Effector memory CD8-positive, alpha-beta T cell (primary cell): ENCODE measurements at regions not wholly inside any gene's neighbourhood (a gene's known extent, or its start where the extent isn't known, plus 50 kb on each side); places are given as distances from the start of the nearest gene placed in this dataset.

Source experiments
- ATAC-seq: fragments of 150-1000 bp; cut with Tn5 transposase; replicated peaks from 2 replicates; pipeline ENCODE4 v1.10.0; 2021; ENCODE audit warnings: mild to moderate bottlenecking, moderate library complexity
- DNase-seq, 3 experiments: peaks; one replicate each; pipeline ENCODE4 v3.0.0; 2021
- H3K27ac Mint-ChIP-seq, 2 donors: one replicate each; pipeline ENCODE4 v1.8.0; 2022; ENCODE audit warnings: mild to moderate bottlenecking in 2 of 2, mixed read lengths in 2 of 2, moderate library complexity in 2 of 2
- H3K27me3 Mint-ChIP-seq, 2 donors: one replicate each; pipeline ENCODE4 v1.8.0; 2022; ENCODE audit warnings: mixed read lengths in 2 of 2
- H3K36me3 Mint-ChIP-seq: one replicate; pipeline ENCODE4 v1.8.0; 2022; ENCODE audit warnings: mild to moderate bottlenecking, moderate library complexity, mixed read lengths; ENCODE audit not compliant: insufficient read depth
- H3K4me1 Mint-ChIP-seq, 2 donors: one replicate each; pipeline ENCODE4 v1.8.0; 2022; ENCODE audit warnings: low read depth in 2 of 2, mixed read lengths in 2 of 2
- H3K4me3 Mint-ChIP-seq, 2 donors: one replicate each; pipeline ENCODE4 v1.8.0; 2022; ENCODE audit warnings: mild to moderate bottlenecking in 2 of 2, mixed read lengths in 2 of 2, moderate library complexity in 2 of 2
- H3K9me3 Mint-ChIP-seq, 2 donors: one replicate each; pipeline ENCODE4 v1.8.0; 2022; ENCODE audit warnings: mixed read lengths in 2 of 2

DNA sequence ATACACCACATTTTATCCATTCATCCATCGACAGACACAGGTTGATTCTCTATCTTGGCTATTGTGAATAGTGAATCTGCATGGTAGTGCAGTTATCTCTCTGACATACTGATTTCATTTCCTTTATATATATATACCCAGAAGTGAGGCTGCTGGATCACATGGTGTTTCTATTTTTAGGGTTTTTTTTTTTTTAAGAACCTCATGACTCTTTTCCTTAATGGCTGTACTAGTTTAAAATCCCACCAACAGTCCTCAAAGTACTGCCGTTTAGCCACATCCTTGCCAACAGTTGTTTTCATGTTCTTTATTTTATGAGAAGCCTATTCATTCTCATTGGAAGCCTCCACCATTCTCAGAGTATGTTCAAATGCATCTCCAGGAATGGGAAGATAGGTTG, 258.7 kb upstream of the SNX7 start:
- peak; percentile 53 for ATAC-seq
- H3K27ac Mint-ChIP-seq: peak overlapping the region; percentile 84 to 86

DNA sequence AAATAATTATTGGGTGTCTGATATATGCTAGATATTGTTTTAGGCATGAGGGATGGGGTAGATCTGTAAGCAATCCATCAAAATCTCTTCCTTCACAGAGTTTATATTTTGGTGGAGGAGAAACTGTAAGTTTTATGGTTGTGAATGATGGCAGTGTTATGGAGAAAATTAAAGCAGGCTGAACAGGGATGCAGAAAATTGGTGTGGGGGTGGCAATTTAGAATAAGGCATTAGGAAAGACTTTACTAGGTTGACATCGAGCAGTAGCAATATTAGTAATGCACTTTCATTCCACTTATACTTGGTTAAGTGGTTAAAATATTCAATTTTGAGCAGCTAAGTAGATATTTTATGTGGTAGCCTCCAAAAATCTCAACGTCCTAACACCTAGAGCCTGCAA, 261.1 kb upstream of the SNX7 start:
- ATAC-seq: no peak

More for the DNA sequence above, 258.7 kb upstream of the SNX7 start:
- Mint-ChIP-seq H3K9me3 (no peaks in the 10 kb centered on the region), H3K27me3 (no peaks in the 10 kb centered on the region), H3K36me3 (no peaks in the 10 kb centered on the region), H3K4me1 (peaks cover 37 to 56% of the 10 kb centered on the region in 2 donors), H3K4me3 (peak overlapping the region in 1 of 2 donors; percentile 17)
- no peak for DNase-seq

GRCh38 chr1:98399218-98399617, 262.3 kb upstream of the SNX7 start:
- Mint-ChIP-seq H3K4me1 (peaks cover 26 to 37% of the 10 kb centered on the region in 2 donors), H3K4me3 (no peak overlapping the region), H3K27me3 (no peaks in the 10 kb centered on the region), H3K9me3 (no peaks in the 10 kb centered on the region), H3K36me3 (no peaks in the 10 kb centered on the region), H3K27ac (no peak overlapping the region)
- DNase-seq (no peak), ATAC-seq (no peak)

More for the DNA sequence above, 261.1 kb upstream of the SNX7 start:
- H3K9me3 Mint-ChIP-seq: no peaks in the 10 kb centered on the region
- peaks cover 29 to 46% of the 10 kb centered on the region in 2 donors for H3K4me1 Mint-ChIP-seq
- H3K36me3 Mint-ChIP-seq: no peaks in the 10 kb centered on the region
- H3K27me3 Mint-ChIP-seq: no peaks in the 10 kb centered on the region
- H3K27ac Mint-ChIP-seq: no peak overlapping the region
- no peak overlapping the region for H3K4me3 Mint-ChIP-seq
- DNase-seq: no peak

GRCh38 chr1:98398649-98399048, 262.9 kb upstream of the SNX7 start:
- peak overlapping the region; percentile 16 to 36 for H3K4me3 Mint-ChIP-seq
- DNase-seq: no peak
- peaks cover 20 to 31% of the 10 kb centered on the region in 2 donors for H3K4me1 Mint-ChIP-seq
- no peak for ATAC-seq
- H3K36me3 Mint-ChIP-seq: no peaks in the 10 kb centered on the region
- peak overlapping the region; percentile 17 to 60 for H3K27ac Mint-ChIP-seq
- H3K9me3 Mint-ChIP-seq: no peaks in the 10 kb centered on the region
- no peaks in the 10 kb centered on the region for H3K27me3 Mint-ChIP-seq

- H3K4me1 Mint-ChIP-seq: peaks cover 16 to 25% of the 10 kb centered on the region in 2 donors
- ATAC-seq: no peak
- no peaks in the 10 kb centered on the region for H3K27me3 Mint-ChIP-seq
- H3K27ac Mint-ChIP-seq: peak overlapping the region in 1 of 2 donors; percentile 60
- H3K36me3 Mint-ChIP-seq: no peaks in the 10 kb centered on the region
- DNase-seq: no peak
- H3K4me3 Mint-ChIP-seq: peak overlapping the region; percentile 16 to 36
- H3K9me3 Mint-ChIP-seq: no peaks in the 10 kb centered on the region
Measured at GRCh38 chr1:98398092-98398491, 263.4 kb upstream of the SNX7 start.

GRCh38 chr1:98393719-98394118, 267.8 kb upstream of the SNX7 start:
- Mint-ChIP-seq H3K9me3 (peaks cover 0 to 3% of the 10 kb centered on the region in 2 donors), H3K36me3 (peaks cover 7% of the 10 kb centered on the region), H3K27me3 (no peaks in the 10 kb centered on the region), H3K4me3 (no peak overlapping the region), H3K4me1 (peaks cover 11 to 24% of the 10 kb centered on the region in 2 donors), H3K27ac (peak overlapping the region in 1 of 2 donors; percentile 35)
- ATAC-seq (no peak), DNase-seq (no peak)

DNA sequence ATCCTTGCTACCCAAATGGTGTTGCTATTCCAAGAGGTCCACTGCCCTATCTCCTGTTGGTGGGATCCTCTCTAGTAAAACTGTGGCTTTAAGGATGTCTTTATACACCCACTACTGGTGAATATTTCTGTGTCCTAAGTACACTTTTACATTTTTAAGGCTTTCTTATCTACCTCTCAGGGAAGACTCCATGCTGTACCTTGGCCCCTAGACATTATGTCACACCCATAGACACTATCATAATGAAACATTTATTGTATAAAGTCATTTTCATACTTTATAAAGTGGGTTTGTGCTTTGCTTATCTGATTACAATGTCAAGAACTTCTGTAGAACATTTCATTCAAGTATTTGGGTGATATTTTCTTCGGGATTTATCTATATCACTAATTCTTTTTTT, 270.3 kb upstream of the SNX7 start:
- peaks cover 0 to 3% of the 10 kb centered on the region in 2 donors for H3K9me3 Mint-ChIP-seq
- DNase-seq (no peak), ATAC-seq (no peak)
- H3K27me3 Mint-ChIP-seq: no peaks in the 10 kb centered on the region
- no peak overlapping the region for H3K4me3 Mint-ChIP-seq
- peaks cover 7% of the 10 kb centered on the region for H3K36me3 Mint-ChIP-seq
- H3K4me1 Mint-ChIP-seq: peaks cover 24 to 36% of the 10 kb centered on the region in 2 donors
- H3K27ac Mint-ChIP-seq: no peak overlapping the region

- DNase-seq (no peak), ATAC-seq (no peak)
- peak overlapping the region; percentile 1 to 47 for H3K4me3 Mint-ChIP-seq
Measured at GRCh38 chr1:98389809-98390208, 271.7 kb upstream of the SNX7 start.

GRCh38 chr1:98388441-98388840, 273.1 kb upstream of the SNX7 start:
- DNase-seq (peak; percentile 12 to 28 (median 15)), ATAC-seq (peak; percentile 98)
- peak overlapping the region; percentile 69 to 75 for H3K4me3 Mint-ChIP-seq
- H3K9me3 Mint-ChIP-seq: peaks cover 0 to 3% of the 10 kb centered on the region in 2 donors
- H3K36me3 Mint-ChIP-seq: peaks cover 7% of the 10 kb centered on the region
- peaks cover 24 to 42% of the 10 kb centered on the region in 2 donors for H3K4me1 Mint-ChIP-seq
- H3K27me3 Mint-ChIP-seq: no peaks in the 10 kb centered on the region
- peak overlapping the region; percentile 87 to 90 for H3K27ac Mint-ChIP-seq

More at GRCh38 chr1:98389809-98390208, 271.7 kb upstream of the SNX7 start:
- peaks cover 0 to 3% of the 10 kb centered on the region in 2 donors for H3K9me3 Mint-ChIP-seq
- peaks cover 7% of the 10 kb centered on the region for H3K36me3 Mint-ChIP-seq
- no peaks in the 10 kb centered on the region for H3K27me3 Mint-ChIP-seq
- peaks cover 24 to 37% of the 10 kb centered on the region in 2 donors for H3K4me1 Mint-ChIP-seq
- peak overlapping the region in 1 of 2 donors; percentile 65 for H3K27ac Mint-ChIP-seq

GRCh38 chr1:98387701-98388100, 273.8 kb upstream of the SNX7 start:
- Mint-ChIP-seq H3K27me3 (no peaks in the 10 kb centered on the region), H3K4me1 (peaks cover 24 to 43% of the 10 kb centered on the region in 2 donors), H3K4me3 (peak overlapping the region; percentile 69 to 75), H3K27ac (peak overlapping the region; percentile 87 to 90), H3K36me3 (peaks cover 7% of the 10 kb centered on the region), H3K9me3 (peaks cover 0 to 3% of the 10 kb centered on the region in 2 donors)
- peak; percentile 2 for ATAC-seq
- DNase-seq: no peak

DNA sequence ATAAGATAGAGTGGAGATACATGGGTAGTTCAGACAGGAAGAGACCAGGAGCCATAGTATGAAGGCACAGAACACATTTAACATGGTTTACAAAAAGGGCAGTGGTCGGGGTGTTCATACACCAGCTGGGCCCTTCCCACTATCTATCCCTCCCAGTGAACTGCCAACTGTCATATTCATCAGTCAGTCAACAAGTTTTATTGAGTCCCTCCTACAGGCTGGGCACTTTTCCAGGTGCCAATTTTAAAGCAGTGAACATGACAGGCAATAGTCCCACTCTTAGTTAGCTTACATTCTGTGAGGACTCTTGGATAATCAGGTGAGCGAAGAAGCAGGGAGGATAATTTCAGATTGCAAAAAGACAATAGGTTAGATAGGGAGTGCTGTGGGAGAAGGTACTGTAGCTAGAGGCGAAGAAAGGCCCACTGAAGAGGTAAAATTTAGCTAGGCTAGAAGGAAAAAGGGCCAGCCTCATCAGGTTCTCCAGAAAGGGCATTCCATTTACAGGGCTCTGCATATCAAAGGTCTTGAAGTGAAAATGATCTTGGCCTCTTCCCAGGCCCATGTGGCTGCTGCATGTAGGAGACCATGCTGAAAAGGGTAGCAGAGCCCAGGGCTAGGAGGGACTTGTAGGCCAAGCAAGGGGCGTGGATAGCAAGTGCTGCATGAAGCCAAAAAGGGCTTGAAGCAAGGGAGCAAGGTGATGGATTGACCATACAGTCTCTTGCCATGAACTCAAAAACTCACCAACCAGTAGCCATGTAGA, 274.7 kb upstream of the SNX7 start:
- DNase-seq (no peak), ATAC-seq (no peak)
- no peaks in the 10 kb centered on the region for H3K27me3 Mint-ChIP-seq
- H3K4me3 Mint-ChIP-seq: no peak overlapping the region
- peaks cover 7% of the 10 kb centered on the region for H3K36me3 Mint-ChIP-seq
- peaks cover 25 to 43% of the 10 kb centered on the region in 2 donors for H3K4me1 Mint-ChIP-seq
- peak overlapping the region; percentile 87 to 90 for H3K27ac Mint-ChIP-seq
- peaks cover 0 to 3% of the 10 kb centered on the region in 2 donors for H3K9me3 Mint-ChIP-seq

DNA sequence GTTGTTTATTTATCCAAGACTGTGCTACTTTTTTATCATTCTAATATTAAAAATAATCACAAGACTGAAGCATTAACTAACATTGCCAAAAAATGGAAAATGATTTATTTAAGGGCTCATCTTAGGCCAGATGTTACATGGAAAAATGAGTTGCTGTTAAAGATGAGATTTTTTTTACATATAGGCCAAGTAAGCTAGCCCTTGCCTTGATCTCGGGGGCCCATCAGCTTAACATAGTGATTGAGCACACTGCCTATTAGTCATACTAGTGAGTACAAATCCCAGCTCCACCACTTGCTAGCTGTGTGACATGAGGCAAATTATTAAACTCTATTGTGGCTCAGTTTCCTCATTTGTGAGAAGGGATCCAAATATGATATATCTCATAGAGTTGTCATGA, 275.9 kb upstream of the SNX7 start:
- H3K27me3 Mint-ChIP-seq: no peaks in the 10 kb centered on the region
- H3K27ac Mint-ChIP-seq: no peak overlapping the region
- peaks cover 0 to 3% of the 10 kb centered on the region in 2 donors for H3K9me3 Mint-ChIP-seq
- no peak for ATAC-seq
- H3K4me1 Mint-ChIP-seq: peaks cover 25 to 38% of the 10 kb centered on the region in 2 donors
- no peak overlapping the region for H3K4me3 Mint-ChIP-seq
- no peak for DNase-seq
- H3K36me3 Mint-ChIP-seq: peaks cover 7% of the 10 kb centered on the region

GRCh38 chr1:98384461-98385141, 276.9 kb upstream of the SNX7 start:
- Mint-ChIP-seq H3K4me3 (no peak overlapping the region), H3K27me3 (no peaks in the 10 kb centered on the region), H3K9me3 (no peaks in the 10 kb centered on the region), H3K36me3 (peaks cover 7% of the 10 kb centered on the region), H3K27ac (no peak overlapping the region), H3K4me1 (peaks cover 20 to 33% of the 10 kb centered on the region in 2 donors)
- ATAC-seq: no peak
- no peak for DNase-seq
